Hepatocyte (in vitro differentiated cells): ENCODE measurements at regions not wholly inside any gene's neighbourhood (a gene's known extent, or its start where the extent isn't known, plus 50 kb on each side); places are given as distances from the start of the nearest gene placed in this dataset.

Experiments used
- DNase-seq: peaks from one replicate; pipeline ENCODE4 v3.0.0-alpha.2; 2016; ENCODE audit warnings: low spot score
- H2AFZ ChIP-seq: fragments of 200-600 bp; sonication (generic); 2 replicates; pipeline ENCODE4 v1.6.0; 2016; ENCODE audit warnings: antibody characterized with exemption, mild to moderate bottlenecking
- H3K27ac ChIP-seq: fragments of 200-600 bp; sonication (generic); 2 replicates; pipeline ENCODE4 v1.5.1; 2016; ENCODE audit warnings: mild to moderate bottlenecking
- H3K27me3 ChIP-seq: fragments of 200-600 bp; sonication (generic); 2 replicates; pipeline ENCODE4 v1.6.1; 2016
- H3K36me3 ChIP-seq: fragments of 200-600 bp; sonication (generic); replicated peaks from 2 replicates; pipeline ENCODE4 v1.5.1; 2016; ENCODE audit warnings: low read depth; ENCODE audit not compliant: insufficient read depth
- H3K4me1 ChIP-seq: fragments of 200-600 bp; sonication (generic); 2 replicates; pipeline ENCODE4 v1.5.1; 2016; ENCODE audit warnings: mild to moderate bottlenecking, moderate library complexity; ENCODE audit not compliant: insufficient read depth
- H3K4me2 ChIP-seq: fragments of 200-600 bp; sonication (generic); 2 replicates; pipeline ENCODE4 v1.6.0; 2016
- H3K4me3 ChIP-seq: fragments of 200-600 bp; sonication (generic); 2 replicates; pipeline ENCODE4 v1.5.1; 2016; ENCODE audit warnings: mild to moderate bottlenecking
- H3K79me2 ChIP-seq: fragments of 200-600 bp; sonication (generic); 2 replicates; pipeline ENCODE4 v1.6.0; 2017; ENCODE audit warnings: mild to moderate bottlenecking
- H3K9me2 ChIP-seq: fragments of 200-600 bp; sonication (generic); replicated peaks from 2 replicates; pipeline ENCODE4 v1.6.0; 2017; ENCODE audit warnings: mild to moderate bottlenecking; ENCODE audit not compliant: insufficient read depth
- H3K9me3 ChIP-seq: fragments of 200-600 bp; sonication (generic); 2 replicates; pipeline ENCODE4 v1.5.1; 2016; ENCODE audit warnings: low read depth, mild to moderate bottlenecking
- H4K20me1 ChIP-seq: fragments of 200-600 bp; sonication (generic); 2 replicates; pipeline ENCODE4 v1.6.0; 2016; ENCODE audit warnings: mild to moderate bottlenecking; ENCODE audit not compliant: insufficient read depth, poor library complexity, severe bottlenecking
- CTCF ChIP-seq: fragments of 200-600 bp; sonication (generic); IDR thresholded peaks from 2 replicates; pipeline ENCODE4 v1.5.1; 2016; ENCODE audit warnings: antibody characterized with exemption, mild to moderate bottlenecking; ENCODE audit not compliant: poor library complexity
- EZH2 ChIP-seq: fragments of 200-600 bp; sonication (generic); IDR thresholded peaks from 2 replicates; pipeline ENCODE4 v1.6.1; 2016; ENCODE audit warnings: antibody characterized with exemption, mild to moderate bottlenecking, borderline replicate concordance
- EZH2phosphoT487 ChIP-seq: fragments of 200-600 bp; sonication (generic); IDR thresholded peaks from one replicate; pipeline ENCODE4 v1.6.1; 2018; ENCODE audit warnings: antibody characterized with exemption, mild to moderate bottlenecking, low read depth, moderate library complexity; ENCODE audit not compliant: unreplicated experiment, severe bottlenecking
- WGBS: methylation state at CpG from one replicate; pipeline ENCODE4 v1.1.6; 2016; ENCODE audit warnings: low lambda C conversion rate; ENCODE audit errors: missing lambda C conversion rate; 5-methylcytosine and 5-hydroxymethylcytosine counted together

- TF ChIP-seq EZH2phosphoT487 (no peak), CTCF (no peak)
- H3K4me2 ChIP-seq, result no peak overlapping the region
- no peak overlapping the region for H2AFZ ChIP-seq
Measured at GRCh38 chr1:115428676-115429075, 90.6 kb upstream of the NGF start.

GRCh38 chr1:115428256-115428655, 90.2 kb upstream of the NGF start:
- H3K4me3 ChIP-seq, result no peak overlapping the region
- DNase-seq, result no peak
- no peak overlapping the region for H3K4me2 ChIP-seq
- no peaks in the 10 kb centered on the region for H3K9me3 ChIP-seq
- no peak overlapping the region for H2AFZ ChIP-seq
- H3K4me1 ChIP-seq, result no peaks in the 10 kb centered on the region
- no peaks in the 10 kb centered on the region for H3K79me2 ChIP-seq
- no peaks in the 10 kb centered on the region for H3K27me3 ChIP-seq
- WGBS, result 64% methylated on average over 2 of the region's 2 CpGs
- H3K36me3 ChIP-seq, result no peaks in the 10 kb centered on the region
- no peaks in the 10 kb centered on the region for H3K9me2 ChIP-seq
- TF ChIP-seq CTCF, result no peak
- TF ChIP-seq EZH2, result no peak
- TF ChIP-seq EZH2phosphoT487, result no peak
- H3K27ac ChIP-seq, result no peak overlapping the region
- no peaks in the 10 kb centered on the region for H4K20me1 ChIP-seq

More at GRCh38 chr1:115428676-115429075, 90.6 kb upstream of the NGF start:
- Histone ChIP-seq H3K79me2 (no peaks in the 10 kb centered on the region), H3K9me2 (no peaks in the 10 kb centered on the region), H4K20me1 (no peaks in the 10 kb centered on the region), H3K4me3 (no peak overlapping the region), H3K4me1 (no peaks in the 10 kb centered on the region), H3K36me3 (no peaks in the 10 kb centered on the region), H3K27ac (no peak overlapping the region), H3K9me3 (no peaks in the 10 kb centered on the region), H3K27me3 (no peaks in the 10 kb centered on the region)
- WGBS, result 89% methylated on average over 1 of the region's 1 CpG
- no peak for DNase-seq

- H3K9me2 ChIP-seq, result no peaks in the 10 kb centered on the region
- no peak overlapping the region for H3K27ac ChIP-seq
- no peak overlapping the region for H2AFZ ChIP-seq
- DNase-seq, result no peak
- H3K27me3 ChIP-seq, result no peaks in the 10 kb centered on the region
- WGBS, result 87% methylated on average over 5 of the region's 5 CpGs
- no peak overlapping the region for H3K4me2 ChIP-seq
- H3K9me3 ChIP-seq, result no peaks in the 10 kb centered on the region
- TF ChIP-seq EZH2phosphoT487, result no peak
- no peak for TF ChIP-seq EZH2
- no peak for TF ChIP-seq CTCF
- no peaks in the 10 kb centered on the region for H3K36me3 ChIP-seq
- no peaks in the 10 kb centered on the region for H3K79me2 ChIP-seq
- H3K4me3 ChIP-seq, result no peak overlapping the region
- H4K20me1 ChIP-seq, result no peaks in the 10 kb centered on the region
- H3K4me1 ChIP-seq, result no peaks in the 10 kb centered on the region
Measured at GRCh38 chr1:115426956-115427355, 88.9 kb upstream of the NGF start.

GRCh38 chr1:115426231-115426771, 88.3 kb upstream of the NGF start:
- TF ChIP-seq EZH2phosphoT487 (no peak), EZH2 (no peak), CTCF (no peak)
- no peak overlapping the region for H3K4me2 ChIP-seq
- no peaks in the 10 kb centered on the region for H3K4me1 ChIP-seq
- H3K9me2 ChIP-seq, result no peaks in the 10 kb centered on the region
- no peak overlapping the region for H3K4me3 ChIP-seq
- no peaks in the 10 kb centered on the region for H3K27me3 ChIP-seq
- H4K20me1 ChIP-seq, result no peaks in the 10 kb centered on the region
- no peaks in the 10 kb centered on the region for H3K9me3 ChIP-seq
- no peaks in the 10 kb centered on the region for H3K36me3 ChIP-seq
- WGBS, result 74% methylated on average over 6 of the region's 6 CpGs
- H3K79me2 ChIP-seq, result no peaks in the 10 kb centered on the region
- peak; percentile 21 for DNase-seq
- H2AFZ ChIP-seq, result no peak overlapping the region
- no peak overlapping the region for H3K27ac ChIP-seq
